ENCODE measurements at regions not wholly inside any gene's neighbourhood (a gene's known extent, or its start where the extent isn't known, plus 50 kb on each side); places are given as distances from the start of the nearest gene placed in this dataset.

GRCh38 chr5:3167473-3167872, 416.0 kb upstream of the IRX2 start:
- TF ChIP-seq EZH2 (IDR thresholded peaks at IDR 0.05; ENCODE audit: borderline replicate concordance, insufficient read depth, low read depth, low read length, poor library complexity, severe bottlenecking) (no peak), CTCF (IDR thresholded peaks at IDR 0.05) (no peak)
